HUES48 (cell line): ENCODE measurements at regions not wholly inside any gene's neighbourhood (a gene's known extent, or its start where the extent isn't known, plus 50 kb on each side); places are given as distances from the start of the nearest gene placed in this dataset.

Experiments
- H3K27ac ChIP-seq: one replicate; pipeline ENCODE4 v1.7.0; 2013; ENCODE audit warnings: low read depth, low read length, inconsistent platforms
- H3K27me3 ChIP-seq: 2 replicates; pipeline ENCODE4 v1.6.1; 2013; ENCODE audit warnings: mild to moderate bottlenecking, low read length; ENCODE audit not compliant: control insufficient read depth, insufficient read depth
- H3K36me3 ChIP-seq: 2 replicates; pipeline ENCODE4 v1.6.1; 2013; ENCODE audit warnings: low read length; ENCODE audit not compliant: control insufficient read depth, insufficient read depth
- H3K4me1 ChIP-seq: 2 replicates; pipeline ENCODE4 v1.6.1; 2013; ENCODE audit warnings: mild to moderate bottlenecking, low read length; ENCODE audit not compliant: control insufficient read depth, insufficient read depth
- H3K4me3 ChIP-seq: 2 replicates; pipeline ENCODE4 v1.5.1; 2013; ENCODE audit warnings: mild to moderate bottlenecking, low read depth, low read length
- H3K9ac ChIP-seq: 2 replicates; pipeline ENCODE4 v1.6.1; 2013; ENCODE audit warnings: mild to moderate bottlenecking, low read depth, low read length, moderate library complexity
- H3K9me3 ChIP-seq: 2 replicates; pipeline ENCODE4 v1.6.1; 2013; ENCODE audit warnings: low read length; ENCODE audit not compliant: control insufficient read depth, insufficient read depth

GRCh38 chr10:123555616-123556015 lies 110.5 kb upstream of the GPR26 start:
- Histone ChIP-seq H3K36me3 (no peaks in the 10 kb centered on the region), H3K4me1 (no peaks in the 10 kb centered on the region), H3K9ac (no peak overlapping the region), H3K27ac (no peak overlapping the region), H3K4me3 (no peak overlapping the region), H3K9me3 (no peaks in the 10 kb centered on the region), H3K27me3 (no peaks in the 10 kb centered on the region)

GRCh38 chr10:123556049-123556448 lies 110.1 kb upstream of the GPR26 start:
- no peak overlapping the region for H3K9ac ChIP-seq
- no peaks in the 10 kb centered on the region for H3K9me3 ChIP-seq
- no peak overlapping the region for H3K27ac ChIP-seq
- no peak overlapping the region for H3K4me3 ChIP-seq
- no peaks in the 10 kb centered on the region for H3K36me3 ChIP-seq
- no peaks in the 10 kb centered on the region for H3K27me3 ChIP-seq
- no peaks in the 10 kb centered on the region for H3K4me1 ChIP-seq

DNA sequence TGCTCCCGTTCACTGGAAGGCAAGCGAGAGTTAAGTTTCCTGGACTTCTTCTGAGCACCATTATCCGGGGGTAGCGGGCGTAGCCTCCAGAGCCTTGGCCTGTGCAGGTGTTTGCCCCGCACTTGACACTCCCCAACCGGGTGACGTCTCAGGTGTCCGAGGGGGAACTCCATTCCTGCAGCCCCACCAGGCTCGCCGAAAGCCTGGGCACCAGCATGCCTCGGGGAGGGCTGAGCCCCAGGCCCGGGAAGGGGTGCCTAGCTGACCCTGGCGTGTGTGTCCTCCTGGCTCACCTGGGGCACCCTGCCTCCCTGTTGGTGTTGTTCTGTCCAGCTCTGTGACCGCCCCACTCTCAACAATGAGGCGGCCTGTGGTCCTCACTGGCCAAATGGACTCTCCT lies 109.4 kb upstream of the GPR26 start:
- Histone ChIP-seq H3K9ac (no peak overlapping the region), H3K27ac (no peak overlapping the region), H3K36me3 (no peaks in the 10 kb centered on the region), H3K4me3 (no peak overlapping the region), H3K9me3 (no peaks in the 10 kb centered on the region), H3K4me1 (no peaks in the 10 kb centered on the region), H3K27me3 (no peaks in the 10 kb centered on the region)

GRCh38 chr10:123557366-123558108 lies 108.6 kb upstream of the GPR26 start:
- H3K27ac ChIP-seq = no peak overlapping the region
- no peak overlapping the region for H3K4me3 ChIP-seq
- no peaks in the 10 kb centered on the region for H3K9me3 ChIP-seq
- no peaks in the 10 kb centered on the region for H3K36me3 ChIP-seq
- no peaks in the 10 kb centered on the region for H3K4me1 ChIP-seq
- H3K27me3 ChIP-seq = no peaks in the 10 kb centered on the region
- H3K9ac ChIP-seq = no peak overlapping the region

DNA sequence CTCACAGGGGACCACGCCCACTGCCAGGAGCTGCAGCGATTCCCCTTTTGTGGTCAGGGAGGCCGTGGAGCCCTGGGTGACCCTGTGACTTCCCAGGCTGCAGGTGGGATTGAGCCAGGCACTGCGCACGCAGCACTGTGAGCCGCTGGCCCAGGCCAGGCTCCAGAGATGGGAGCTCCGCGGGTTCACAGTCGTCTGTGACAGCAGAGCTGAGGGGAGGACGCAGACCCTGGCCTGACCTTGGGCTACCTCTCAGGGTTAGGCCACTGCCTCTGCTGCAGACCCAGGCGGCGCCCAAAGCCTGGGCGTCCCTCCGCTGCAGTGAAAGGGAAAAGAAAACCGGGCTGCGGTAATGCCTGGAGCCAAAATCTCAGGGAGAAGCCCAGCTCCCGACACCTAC lies 107.5 kb upstream of the GPR26 start:
- Histone ChIP-seq H3K36me3 (no peaks in the 10 kb centered on the region), H3K4me1 (no peaks in the 10 kb centered on the region), H3K4me3 (no peak overlapping the region), H3K9me3 (no peaks in the 10 kb centered on the region), H3K9ac (no peak overlapping the region), H3K27me3 (no peaks in the 10 kb centered on the region), H3K27ac (no peak overlapping the region)

- Histone ChIP-seq H3K4me1 (no peaks in the 10 kb centered on the region), H3K9me3 (no peaks in the 10 kb centered on the region), H3K27me3 (no peaks in the 10 kb centered on the region), H3K4me3 (no peak overlapping the region), H3K27ac (no peak overlapping the region), H3K9ac (no peak overlapping the region), H3K36me3 (no peaks in the 10 kb centered on the region)
Measured at GRCh38 chr10:123559066-123559822, 106.9 kb upstream of the GPR26 start.

- Histone ChIP-seq H3K36me3 (no peaks in the 10 kb centered on the region), H3K4me3 (no peak overlapping the region), H3K9me3 (no peaks in the 10 kb centered on the region), H3K9ac (no peak overlapping the region), H3K27me3 (no peaks in the 10 kb centered on the region), H3K27ac (no peak overlapping the region), H3K4me1 (no peaks in the 10 kb centered on the region)
Measured at GRCh38 chr10:123559823-123560092, 106.4 kb upstream of the GPR26 start.

DNA sequence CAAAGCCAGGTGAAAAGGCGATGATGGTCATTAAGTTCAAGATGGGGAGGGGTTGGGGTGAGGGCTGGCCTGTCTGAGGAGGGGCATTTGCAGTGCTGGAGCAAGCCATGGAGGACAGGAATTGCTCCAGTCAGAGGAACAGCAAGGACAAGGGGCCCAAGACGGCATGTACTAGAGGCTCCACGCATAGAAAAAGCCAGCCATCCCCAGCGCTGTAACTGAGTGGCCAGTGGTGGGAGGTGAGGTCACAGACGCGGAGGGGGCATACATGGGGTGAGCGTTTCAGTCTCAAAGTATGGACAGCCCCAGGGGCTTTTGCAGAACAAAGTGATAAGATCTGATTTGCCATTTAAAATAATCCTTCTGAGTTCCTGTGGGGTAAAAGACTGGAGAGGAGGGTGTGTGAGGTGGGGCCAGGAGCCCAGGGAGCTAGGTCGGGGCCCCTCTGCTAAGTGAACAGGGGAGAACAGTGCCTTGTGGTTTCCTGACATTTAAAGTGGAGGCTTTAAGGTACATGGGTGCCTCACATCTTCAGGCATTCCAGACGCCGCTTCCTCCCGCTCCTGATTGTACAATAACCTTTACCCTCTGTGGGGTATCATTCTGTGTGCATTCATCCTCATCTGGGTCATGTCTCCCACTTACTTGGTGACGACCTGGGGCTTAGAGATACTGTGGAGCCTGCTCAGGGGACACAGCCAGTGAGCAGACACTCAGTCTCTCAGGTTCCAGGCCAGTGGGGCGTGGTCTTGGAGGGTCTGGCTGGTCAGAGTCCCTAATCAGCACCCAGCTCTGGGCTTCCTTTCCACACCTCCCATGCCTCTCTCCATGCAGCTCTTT lies 105.6 kb upstream of the GPR26 start:
- H3K4me3 ChIP-seq = no peak overlapping the region
- no peaks in the 10 kb centered on the region for H3K4me1 ChIP-seq
- H3K27me3 ChIP-seq = no peaks in the 10 kb centered on the region
- no peak overlapping the region for H3K27ac ChIP-seq
- H3K36me3 ChIP-seq = no peaks in the 10 kb centered on the region
- no peaks in the 10 kb centered on the region for H3K9me3 ChIP-seq
- no peak overlapping the region for H3K9ac ChIP-seq

DNA sequence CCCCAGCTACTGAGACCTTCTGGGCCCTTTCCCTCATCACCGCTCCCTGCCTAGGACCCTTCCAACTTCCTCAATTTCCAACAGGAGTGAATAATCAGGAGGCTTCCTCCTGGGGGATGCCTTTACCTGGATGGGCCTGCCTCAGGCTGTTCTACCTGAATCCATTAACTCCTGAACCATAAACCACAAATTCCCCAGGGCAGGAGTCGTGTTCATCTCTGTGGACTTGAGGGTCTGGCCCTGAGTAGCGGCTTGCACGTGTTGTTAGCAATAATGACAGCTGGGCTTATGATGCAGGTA lies 105.1 kb upstream of the GPR26 start:
- H3K9ac ChIP-seq = no peak overlapping the region
- H3K27ac ChIP-seq = no peak overlapping the region
- H3K4me1 ChIP-seq = no peaks in the 10 kb centered on the region
- H3K4me3 ChIP-seq = no peak overlapping the region
- no peaks in the 10 kb centered on the region for H3K27me3 ChIP-seq
- no peaks in the 10 kb centered on the region for H3K9me3 ChIP-seq
- no peaks in the 10 kb centered on the region for H3K36me3 ChIP-seq

DNA sequence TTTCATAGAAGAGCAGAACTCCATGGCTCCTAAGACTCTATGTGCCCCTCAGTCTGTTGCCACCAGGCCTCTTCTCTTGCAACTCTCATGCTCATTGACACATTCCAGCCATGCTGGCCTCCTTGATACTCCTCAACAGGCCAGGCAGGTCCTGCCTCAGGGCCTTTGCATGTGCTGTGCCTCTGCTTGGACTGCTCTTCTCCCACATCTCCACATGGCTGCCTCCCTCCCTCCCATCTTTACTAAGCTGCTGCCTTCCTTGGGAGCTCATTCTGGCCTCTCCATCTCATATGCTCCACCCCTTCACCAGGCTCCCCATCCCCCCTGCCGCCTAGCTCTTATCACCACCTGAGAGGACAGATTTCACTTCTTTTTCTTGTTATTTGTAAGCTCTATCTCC lies 103.8 kb upstream of the GPR26 start:
- H3K4me1 ChIP-seq = no peaks in the 10 kb centered on the region
- H3K9ac ChIP-seq = no peak overlapping the region
- H3K9me3 ChIP-seq = no peaks in the 10 kb centered on the region
- no peaks in the 10 kb centered on the region for H3K27me3 ChIP-seq
- H3K4me3 ChIP-seq = no peak overlapping the region
- H3K27ac ChIP-seq = no peak overlapping the region
- H3K36me3 ChIP-seq = no peaks in the 10 kb centered on the region
